ENCODE measurements at regions not wholly inside any gene's neighbourhood (a gene's known extent, or its start where the extent isn't known, plus 50 kb on each side); places are given as distances from the start of the nearest gene placed in this dataset.

DNA sequence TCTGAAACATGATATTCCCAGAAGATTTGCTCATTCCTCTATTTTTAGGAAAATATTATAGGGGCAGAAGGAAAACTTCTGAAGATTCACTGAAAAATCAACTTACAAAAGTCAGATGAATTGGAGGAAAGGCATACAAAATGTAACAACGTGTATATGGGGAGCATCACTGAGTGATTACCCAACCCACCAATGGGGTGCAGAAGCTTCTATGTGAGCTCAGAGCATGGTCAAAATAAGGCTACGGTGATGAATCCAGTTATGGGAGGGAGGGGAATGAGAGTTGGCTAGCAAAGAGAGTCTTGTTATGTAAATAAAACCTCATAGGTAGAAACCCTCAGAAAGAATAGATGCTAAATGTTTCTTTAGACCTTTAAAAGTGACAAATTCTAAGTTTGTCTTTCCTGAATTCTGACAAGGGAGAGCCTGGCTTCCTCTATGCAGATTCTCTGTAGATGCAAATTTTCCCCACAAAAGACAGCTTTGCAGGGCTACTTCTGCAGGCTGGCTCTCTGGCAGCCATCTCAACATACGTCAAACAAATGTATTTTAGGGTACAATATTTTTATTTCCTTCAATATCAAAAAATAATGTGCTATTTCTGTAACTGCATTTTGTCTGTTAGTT lies 171.4 kb upstream of the NDUFV2 start:
- TF ChIP-seq CTCF (IDR thresholded peaks at IDR 0.05) (no peak), POLR2A (IDR thresholded peaks at IDR 0.05) (no peak)
